Esophagus squamous epithelium (tissue), 5 donors: ENCODE measurements at regions not wholly inside any gene's neighbourhood (a gene's known extent, or its start where the extent isn't known, plus 50 kb on each side); places are given as distances from the start of the nearest gene placed in this dataset.

ENCODE experiments used
- DNase-seq: peaks from one replicate; lab custom pipeline; 2025; lab: John Stamatoyannopoulos, UW
- H3K27ac ChIP-seq, 4 donors: fragments of 200-600 bp; sonication (generic); one replicate each; pipeline ENCODE4 v1.5.1; 2016 to 2019; ENCODE audit warnings: mild to moderate bottlenecking in 1 of 4
- H3K27me3 ChIP-seq, 4 donors: fragments of 200-600 bp; sonication (generic); 1 replicate in 3 of 4; 2 replicates in 1 of 4; pipeline versions ENCODE4 v1.5.1 to v1.6.0; 2017 to 2021; ENCODE audit warnings: antibody characterized with exemption in 1 of 4
- H3K36me3 ChIP-seq, 3 donors: fragments of 200-600 bp; sonication (generic); one replicate each; pipeline ENCODE4 v1.5.1; 2016 to 2019
- H3K4me1 ChIP-seq, 3 donors: fragments of 200-600 bp; sonication (generic); one replicate each; pipeline ENCODE4 v1.5.1; 2017 to 2019
- H3K4me3 ChIP-seq, 4 donors: fragments of 200-600 bp; sonication (generic); 1 replicate in 3 of 4; 2 replicates in 1 of 4; pipeline ENCODE4 v1.5.1; 2016 to 2019; ENCODE audit warnings: mild to moderate bottlenecking in 2 of 4, moderate library complexity in 1 of 4
- H3K9me3 ChIP-seq, 3 donors: fragments of 200-600 bp; sonication (generic); one replicate each; pipeline ENCODE4 v1.5.1; 2016 to 2019
- CTCF ChIP-seq, 6 experiments: fragments of 450-650 bp in 4 of 6; fragments of 200-600 bp in 2 of 6; sonication (generic) in 2 of 6; IDR thresholded peaks; one replicate each; pipeline ENCODE4 v1.5.1; 2016 to 2019; ENCODE audit warnings: antibody characterized with exemption in 6 of 6, mild to moderate bottlenecking in 4 of 6, moderate library complexity in 4 of 6
- POLR2A ChIP-seq, 4 donors: fragments of 450-650 bp; IDR thresholded peaks; one replicate each; pipeline ENCODE4 v1.6.1; 2017; ENCODE audit warnings: antibody characterized with exemption in 4 of 4, mild to moderate bottlenecking in 4 of 4, moderate library complexity in 3 of 4
- WGBS, 2 donors: methylation state at CpG; one replicate each; pipeline ENCODE4 v1.1.5; 2018; 5-methylcytosine and 5-hydroxymethylcytosine counted together
- intact Hi-C: fragments of 100-400 bp; cut with DNase I; formaldehyde crosslinking; loops from one replicate; pipeline ENCODE4 v1.15.0; 2022
- donor health status: DM: yes; HTN: yes; CAD: no.

- H3K27me3 ChIP-seq = no peaks in the 10 kb centered on the region
- TF ChIP-seq CTCF (IDR thresholded peaks at IDR 0.05) = no peak
- TF ChIP-seq POLR2A (IDR thresholded peaks at IDR 0.05) = no peak
- intact Hi-C loops = no loop called here
- no peak for DNase-seq
- no peaks in the 10 kb centered on the region for H3K4me1 ChIP-seq
- H3K4me3 ChIP-seq = no peak overlapping the region
- no peaks in the 10 kb centered on the region for H3K9me3 ChIP-seq
- H3K27ac ChIP-seq = no peak overlapping the region
- no peaks in the 10 kb centered on the region for H3K36me3 ChIP-seq
These were observed 336.7 kb upstream of the MAN1A1 start for GRCh38 chr6:119686240-119686639.

- no peaks in the 10 kb centered on the region for H3K4me1 ChIP-seq
- no peak for DNase-seq
- no peaks in the 10 kb centered on the region for H3K9me3 ChIP-seq
- 90 to 91% methylated on average over 2 of the region's 2 CpGs for WGBS, 2 donors
- no peak for TF ChIP-seq CTCF (IDR thresholded peaks at IDR 0.05)
- no peak for TF ChIP-seq POLR2A (IDR thresholded peaks at IDR 0.05)
- H3K36me3 ChIP-seq = no peaks in the 10 kb centered on the region
- intact Hi-C loops = no loop called here
- no peak overlapping the region for H3K4me3 ChIP-seq
- no peaks in the 10 kb centered on the region for H3K27me3 ChIP-seq
- no peak overlapping the region for H3K27ac ChIP-seq
These were observed 334.1 kb upstream of the MAN1A1 start for GRCh38 chr6:119683671-119684070.

GRCh38 chr6:119683031-119683430 lies 333.5 kb upstream of the MAN1A1 start:
- WGBS, 2 donors = 77 to 85% methylated on average over 2 of the region's 2 CpGs
- Histone ChIP-seq H3K36me3 (no peaks in the 10 kb centered on the region), H3K27me3 (no peaks in the 10 kb centered on the region), H3K27ac (no peak overlapping the region), H3K4me1 (no peaks in the 10 kb centered on the region), H3K9me3 (no peaks in the 10 kb centered on the region), H3K4me3 (no peak overlapping the region)
- TF ChIP-seq CTCF (IDR thresholded peaks at IDR 0.05) = no peak
- TF ChIP-seq POLR2A (IDR thresholded peaks at IDR 0.05) = no peak
- intact Hi-C loops = no loop called here
- DNase-seq = no peak

- Histone ChIP-seq H3K4me3 (no peak overlapping the region), H3K27ac (no peak overlapping the region), H3K9me3 (no peaks in the 10 kb centered on the region), H3K27me3 (no peaks in the 10 kb centered on the region), H3K4me1 (no peaks in the 10 kb centered on the region), H3K36me3 (no peaks in the 10 kb centered on the region)
- intact Hi-C loops = no loop called here
- 81 to 90% methylated on average over 3 of the region's 3 CpGs for WGBS, 2 donors
- no peak for DNase-seq
- TF ChIP-seq POLR2A (IDR thresholded peaks at IDR 0.05) (no peak), CTCF (IDR thresholded peaks at IDR 0.05) (no peak)
These were observed 329.4 kb upstream of the MAN1A1 start for GRCh38 chr6:119678961-119679360.

- DNase-seq = no peak
- Histone ChIP-seq H3K27ac (no peak overlapping the region), H3K4me1 (no peaks in the 10 kb centered on the region), H3K9me3 (no peaks in the 10 kb centered on the region), H3K27me3 (no peaks in the 10 kb centered on the region), H3K36me3 (no peaks in the 10 kb centered on the region), H3K4me3 (no peak overlapping the region)
- intact Hi-C loops = no loop called here
- TF ChIP-seq CTCF (IDR thresholded peaks at IDR 0.05) (no peak), POLR2A (IDR thresholded peaks at IDR 0.05) (no peak)
- whole genome bisulfite sequencing, 2 donors = 83 to 84% methylated on average over 2 of the region's 2 CpGs
These were observed 327.8 kb upstream of the MAN1A1 start for GRCh38 chr6:119677384-119677783.
